ENCODE measurements at regions not wholly inside any gene's neighbourhood (a gene's known extent, or its start where the extent isn't known, plus 50 kb on each side); places are given as distances from the start of the nearest gene placed in this dataset.

GRCh38 chr1:199936441-199936840 is 91.1 kb upstream of the NR5A2 start:
- ChIA-PET CTCF (no interaction called here), POLR2A (no interaction called here)
- H3K9me3 ChIP-seq (ENCODE audit: control insufficient read depth, insufficient read depth, low read depth, low read length), result no peaks in the 10 kb centered on the region
- no peak overlapping the region for H3K4me3 ChIP-seq (ENCODE audit: low read depth, low read length)
- H3K36me3 ChIP-seq (ENCODE audit: control insufficient read depth in 2 of 2, insufficient read depth in 1 of 2, low read length in 2 of 2), result no peaks in the 10 kb centered on the region
- no peaks in the 10 kb centered on the region for H3K4me1 ChIP-seq (ENCODE audit: control insufficient read depth, insufficient read depth, low read length)
- TF ChIP-seq ZNF175 (tag by site-specific recombination; IDR thresholded peaks at IDR 0.05) (no peak), ZNF518A (tag by site-specific recombination; conservative IDR thresholded peaks at IDR 0.05; ENCODE audit: low read depth) (no peak), ZNF768 (tag by site-specific recombination; IDR thresholded peaks at IDR 0.05) (no peak), BCL11A (tag by site-specific recombination; IDR thresholded peaks at IDR 0.05; ENCODE audit: low read depth) (no peak), ZNF37A (tag by site-specific recombination; IDR thresholded peaks at IDR 0.05) (no peak), BCL11B (tag by site-specific recombination; IDR thresholded peaks at IDR 0.05; ENCODE audit: low read depth) (no peak), ZNF138 (tag by site-specific recombination; IDR thresholded peaks at IDR 0.05; ENCODE audit: borderline replicate concordance) (no peak), ZNF610 (tag by site-specific recombination; IDR thresholded peaks at IDR 0.05; ENCODE audit: borderline replicate concordance) (no peak), ZNF121 (tag by site-specific recombination; IDR thresholded peaks at IDR 0.05) (no peak)
- no peak overlapping the region for H3K27ac ChIP-seq (ENCODE audit: extremely low read depth, low read depth, low read length)

DNA sequence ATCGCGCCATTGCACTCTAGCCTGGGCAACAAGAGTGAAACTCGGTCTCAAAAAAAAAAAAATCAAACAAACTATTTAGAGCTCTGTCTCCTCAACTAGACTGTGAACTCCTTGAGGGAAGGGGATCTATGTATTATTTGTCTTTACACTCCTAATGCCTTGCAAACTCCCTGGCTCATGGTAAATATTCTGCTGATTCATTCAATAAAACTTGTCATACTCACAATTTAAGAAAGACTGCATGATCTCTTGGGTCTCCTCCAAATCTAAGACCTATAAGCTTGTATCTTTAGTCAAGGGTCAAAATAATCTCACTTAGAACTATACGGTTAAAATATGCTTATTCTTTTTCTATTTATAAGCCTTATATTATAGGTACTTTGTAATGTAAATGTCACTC is 90.3 kb upstream of the NR5A2 start:
- POLR2A ChIA-PET, result no interaction called here

DNA sequence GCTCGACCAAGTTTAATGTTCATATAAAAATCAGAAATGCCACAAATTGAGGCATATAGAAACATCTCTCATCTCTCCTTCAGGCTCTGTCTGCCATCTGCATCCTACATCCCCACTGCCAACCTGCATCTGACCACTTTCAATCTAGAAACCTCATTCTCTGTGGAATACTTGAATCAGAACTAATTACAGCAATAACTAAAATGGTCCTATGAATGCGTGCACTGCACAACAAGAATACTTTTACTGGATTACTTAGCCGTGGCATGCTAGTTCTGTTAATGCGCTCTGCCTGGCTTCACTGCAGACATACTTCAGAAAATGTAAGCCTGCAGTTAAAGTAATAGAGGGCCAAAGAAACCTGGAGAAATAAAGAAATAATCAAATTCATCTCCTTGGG is 89.8 kb upstream of the NR5A2 start:
- H3K4me1 ChIP-seq (ENCODE audit: control insufficient read depth, insufficient read depth, low read length), result no peaks in the 10 kb centered on the region
- H3K4me3 ChIP-seq (ENCODE audit: low read depth, low read length), result no peak overlapping the region
- TF ChIP-seq ZBTB48 (tag by site-specific recombination; IDR thresholded peaks at IDR 0.05) (no peak), SP7 (tag by site-specific recombination; IDR thresholded peaks at IDR 0.05) (no peak), SCRT1 (tag by site-specific recombination; IDR thresholded peaks at IDR 0.05; ENCODE audit: borderline replicate concordance) (no peak), ZSCAN30 (tag by site-specific recombination; IDR thresholded peaks at IDR 0.05) (no peak), ZNF112 (tag by site-specific recombination; IDR thresholded peaks at IDR 0.05) (no peak), ZNF23 (tag by site-specific recombination; IDR thresholded peaks at IDR 0.05; ENCODE audit: borderline replicate concordance) (no peak), ZSCAN16 (tag by site-specific recombination; IDR thresholded peaks at IDR 0.05) (no peak), ZNF529 (tag by site-specific recombination; IDR thresholded peaks at IDR 0.05; ENCODE audit: insufficient replicate concordance) (no peak)
- TF ChIP-seq, protein P1, sequence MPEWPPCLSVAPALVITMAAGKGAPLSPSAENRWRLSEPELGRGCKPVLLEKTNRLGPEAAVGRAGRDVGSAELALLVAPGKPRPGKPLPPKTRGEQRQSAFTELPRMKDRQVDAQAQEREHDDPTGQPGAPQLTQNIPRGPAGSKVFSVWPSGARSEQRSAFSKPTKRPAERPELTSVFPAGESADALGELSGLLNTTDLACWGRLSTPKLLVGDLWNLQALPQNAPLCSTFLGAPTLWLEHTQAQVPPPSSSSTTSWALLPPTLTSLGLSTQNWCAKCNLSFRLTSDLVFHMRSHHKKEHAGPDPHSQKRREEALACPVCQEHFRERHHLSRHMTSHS (tag by site-specific recombination; IDR thresholded peaks at IDR 0.05), result no peak
- CTCF ChIA-PET, result no interaction called here
- H3K36me3 ChIP-seq (ENCODE audit: control insufficient read depth in 2 of 2, insufficient read depth in 1 of 2, low read length in 2 of 2), result no peaks in the 10 kb centered on the region
- H3K27ac ChIP-seq (ENCODE audit: extremely low read depth, low read depth, low read length), result no peak overlapping the region
- H3K9me3 ChIP-seq (ENCODE audit: control insufficient read depth, insufficient read depth, low read depth, low read length), result no peaks in the 10 kb centered on the region
- POLR2A ChIA-PET, result no interaction called here

More for the DNA sequence above, 90.3 kb upstream of the NR5A2 start:
- no peaks in the 10 kb centered on the region for H3K9me3 ChIP-seq (ENCODE audit: control insufficient read depth, insufficient read depth, low read depth, low read length)
- no peak for TF ChIP-seq ZNF548 (tag by site-specific recombination; IDR thresholded peaks at IDR 0.05)
- H3K27ac ChIP-seq (ENCODE audit: extremely low read depth, low read depth, low read length), result no peak overlapping the region
- CTCF ChIA-PET, result no interaction called here
- no peak overlapping the region for H3K4me3 ChIP-seq (ENCODE audit: low read depth, low read length)
- H3K36me3 ChIP-seq (ENCODE audit: control insufficient read depth in 2 of 2, insufficient read depth in 1 of 2, low read length in 2 of 2), result no peaks in the 10 kb centered on the region
- no peaks in the 10 kb centered on the region for H3K4me1 ChIP-seq (ENCODE audit: control insufficient read depth, insufficient read depth, low read length)

All from HEK293 (cell line).